Calu3 (cell line): ENCODE measurements at regions not wholly inside any gene's neighbourhood (a gene's known extent, or its start where the extent isn't known, plus 50 kb on each side); places are given as distances from the start of the nearest gene placed in this dataset.

Source experiments
- BruUV-seq: library from RNA; stranded (reverse); fragments of 400-500 nt; replicated peaks from 2 replicates; lab custom pipeline; 2021; lab: Mats Ljungman, UMichigan
- CTCF ChIA-PET: fragments of 300-600 bp; sonication (Branson Sonifier 250); formaldehyde crosslinking; loops from one replicate; lab custom pipeline; 2022; ENCODE audit warnings: antibody characterized with exemption; lab: Charles Lee
- DNase-seq: peaks from one replicate; pipeline ENCODE4 v3.0.0; 2022
- H3K27ac Mint-ChIP-seq: one replicate; pipeline ENCODE4 v1.8.0; 2022; ENCODE audit warnings: mixed read lengths; ENCODE audit not compliant: unreplicated experiment
- H3K27me3 Mint-ChIP-seq: one replicate; pipeline ENCODE4 v1.8.0; 2022; ENCODE audit warnings: mixed read lengths; ENCODE audit not compliant: unreplicated experiment
- H3K36me3 Mint-ChIP-seq: one replicate; pipeline ENCODE4 v1.8.0; 2022; ENCODE audit warnings: mild to moderate bottlenecking, moderate library complexity, mixed read lengths; ENCODE audit not compliant: insufficient read depth, unreplicated experiment
- H3K4me1 Mint-ChIP-seq: one replicate; pipeline ENCODE4 v1.8.0; 2022; ENCODE audit warnings: mild to moderate bottlenecking, low read depth, mixed read lengths; ENCODE audit not compliant: unreplicated experiment
- H3K4me3 Mint-ChIP-seq: one replicate; pipeline ENCODE4 v1.8.0; 2022; ENCODE audit warnings: mild to moderate bottlenecking, low read depth, moderate library complexity, mixed read lengths; ENCODE audit not compliant: unreplicated experiment
- H3K9me3 Mint-ChIP-seq: one replicate; pipeline ENCODE4 v1.8.0; 2022; ENCODE audit warnings: low read depth, mixed read lengths; ENCODE audit not compliant: unreplicated experiment
- intact Hi-C: fragments of 100-400 bp; cut with micrococcal nuclease; formaldehyde crosslinking; loops from one replicate; pipeline ENCODE4 v1.10.0; 2022; ENCODE audit not compliant: unreplicated experiment
- TF ChIP-seq, protein P1 (sequence below): fragments of 200-600 bp; IDR thresholded peaks from one replicate; pipeline ENCODE4 v1.8.0; 2022; ENCODE audit warnings: antibody characterized with exemption; ENCODE audit not compliant: unreplicated experiment

DNA sequence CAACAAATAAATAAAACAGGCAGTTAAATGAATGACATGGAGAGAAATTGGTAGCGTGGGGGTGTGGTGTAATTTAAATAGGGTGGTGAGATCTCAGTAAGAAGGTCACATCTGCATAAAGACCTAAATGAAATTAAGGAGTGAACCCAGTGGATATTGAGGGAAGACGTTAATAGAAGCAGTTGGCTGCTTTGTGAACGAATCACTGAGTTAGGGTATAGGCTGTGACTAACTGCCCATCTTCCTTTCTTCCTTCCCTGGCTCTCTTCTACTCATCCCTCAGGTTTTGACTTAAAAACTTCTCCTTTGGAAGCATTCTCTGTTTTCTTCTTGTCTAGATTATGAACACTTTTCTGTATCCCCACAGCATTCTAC, 64.7 kb downstream of the BTG1 start:
- no peaks in the 10 kb centered on the region for H3K27me3 Mint-ChIP-seq
- BruUV-seq: no TSS peak
- CTCF ChIA-PET: no interaction called here
- H3K4me1 Mint-ChIP-seq: peaks cover 73% of the 10 kb centered on the region
- no peaks in the 10 kb centered on the region for H3K9me3 Mint-ChIP-seq
- peak overlapping the region; percentile 1 for H3K4me3 Mint-ChIP-seq
- TF ChIP-seq, protein P1, sequence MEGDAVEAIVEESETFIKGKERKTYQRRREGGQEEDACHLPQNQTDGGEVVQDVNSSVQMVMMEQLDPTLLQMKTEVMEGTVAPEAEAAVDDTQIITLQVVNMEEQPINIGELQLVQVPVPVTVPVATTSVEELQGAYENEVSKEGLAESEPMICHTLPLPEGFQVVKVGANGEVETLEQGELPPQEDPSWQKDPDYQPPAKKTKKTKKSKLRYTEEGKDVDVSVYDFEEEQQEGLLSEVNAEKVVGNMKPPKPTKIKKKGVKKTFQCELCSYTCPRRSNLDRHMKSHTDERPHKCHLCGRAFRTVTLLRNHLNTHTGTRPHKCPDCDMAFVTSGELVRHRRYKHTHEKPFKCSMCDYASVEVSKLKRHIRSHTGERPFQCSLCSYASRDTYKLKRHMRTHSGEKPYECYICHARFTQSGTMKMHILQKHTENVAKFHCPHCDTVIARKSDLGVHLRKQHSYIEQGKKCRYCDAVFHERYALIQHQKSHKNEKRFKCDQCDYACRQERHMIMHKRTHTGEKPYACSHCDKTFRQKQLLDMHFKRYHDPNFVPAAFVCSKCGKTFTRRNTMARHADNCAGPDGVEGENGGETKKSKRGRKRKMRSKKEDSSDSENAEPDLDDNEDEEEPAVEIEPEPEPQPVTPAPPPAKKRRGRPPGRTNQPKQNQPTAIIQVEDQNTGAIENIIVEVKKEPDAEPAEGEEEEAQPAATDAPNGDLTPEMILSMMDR: no peak
- no peaks in the 10 kb centered on the region for H3K36me3 Mint-ChIP-seq
- intact Hi-C loops: no loop called here
- peak overlapping the region; percentile 64 for H3K27ac Mint-ChIP-seq
- no peak for DNase-seq

DNA sequence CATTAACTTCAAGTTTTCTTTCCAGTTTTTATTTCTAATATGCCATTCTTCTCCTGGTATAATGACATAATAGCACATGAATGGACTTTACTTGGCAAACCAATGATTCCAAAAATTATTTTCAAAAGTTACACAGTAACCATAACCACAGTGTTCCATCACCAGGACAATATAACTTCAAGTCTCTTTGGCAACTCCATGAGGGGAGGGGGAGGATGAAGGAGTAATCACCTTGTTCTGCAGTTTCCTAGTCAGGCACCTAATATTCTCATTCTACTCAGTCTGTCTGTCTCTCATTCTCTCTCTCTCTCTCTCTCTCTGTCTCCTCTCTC, 66.6 kb downstream of the BTG1 start:
- intact Hi-C loops: loop anchor here (5.0 to 10.0 kb wide), 2 partner anchors 468 to 494 kb away; no protein-coding TSS in a partner anchor
- Mint-ChIP-seq H3K27me3 (no peaks in the 10 kb centered on the region), H3K9me3 (no peaks in the 10 kb centered on the region), H3K27ac (peak overlapping the region; percentile 75), H3K4me1 (peaks cover 80% of the 10 kb centered on the region), H3K36me3 (no peaks in the 10 kb centered on the region), H3K4me3 (no peak overlapping the region)
- CTCF ChIA-PET: no interaction called here
- no TSS peak for BruUV-seq
- TF ChIP-seq, protein P1: no peak
- DNase-seq: no peak

DNA sequence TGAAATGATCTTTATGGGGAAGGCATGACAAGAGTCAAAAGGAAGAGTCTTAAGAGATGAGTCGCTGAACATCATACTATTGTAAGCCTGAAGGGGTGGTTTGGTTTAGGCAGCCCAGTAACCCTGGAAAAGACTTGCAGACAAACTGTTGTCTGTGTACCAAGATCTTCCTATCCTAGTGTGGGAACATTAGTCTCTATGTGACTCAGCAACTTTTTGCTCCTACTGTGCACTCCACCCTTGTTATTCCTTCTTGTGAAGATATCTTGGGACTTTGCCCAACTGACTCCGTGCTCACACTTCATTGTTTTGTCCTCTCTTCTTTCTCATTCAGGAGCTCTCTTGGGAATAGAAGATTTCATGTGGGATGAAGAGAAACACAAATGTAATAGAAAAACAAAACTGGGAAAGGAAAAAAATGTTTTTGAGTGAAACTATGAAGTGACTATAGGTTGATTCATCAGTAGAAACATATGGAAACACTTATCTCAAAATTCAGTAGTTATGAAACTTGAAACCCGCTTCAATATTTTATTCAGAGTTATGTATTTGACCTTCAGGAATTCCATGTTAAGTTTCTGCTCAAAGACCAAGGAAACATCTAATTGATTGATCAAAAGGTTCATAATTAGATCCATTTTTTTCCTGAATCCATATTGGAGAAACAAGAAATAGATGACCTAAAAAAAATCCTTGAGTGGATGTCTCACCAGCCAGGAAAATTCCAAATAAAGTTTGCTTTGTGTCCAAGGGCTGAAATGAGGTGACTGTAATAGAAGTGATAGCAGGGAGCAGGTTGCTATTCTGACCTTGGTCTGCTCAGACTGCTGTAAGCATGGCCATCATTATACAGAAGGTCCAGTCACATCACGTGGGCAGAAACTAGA, 67.2 kb downstream of the BTG1 start:
- BruUV-seq: no TSS peak
- no peak for DNase-seq
- Mint-ChIP-seq H3K9me3 (no peaks in the 10 kb centered on the region), H3K36me3 (no peaks in the 10 kb centered on the region), H3K27ac (peak overlapping the region; percentile 75), H3K4me3 (no peak overlapping the region), H3K27me3 (no peaks in the 10 kb centered on the region), H3K4me1 (peaks cover 80% of the 10 kb centered on the region)
- intact Hi-C loops: loop anchor here (5.0 to 10.0 kb wide), 2 partner anchors 469 to 494 kb away; no protein-coding TSS in a partner anchor
- TF ChIP-seq, protein P1: no peak
- CTCF ChIA-PET: no interaction called here

DNA sequence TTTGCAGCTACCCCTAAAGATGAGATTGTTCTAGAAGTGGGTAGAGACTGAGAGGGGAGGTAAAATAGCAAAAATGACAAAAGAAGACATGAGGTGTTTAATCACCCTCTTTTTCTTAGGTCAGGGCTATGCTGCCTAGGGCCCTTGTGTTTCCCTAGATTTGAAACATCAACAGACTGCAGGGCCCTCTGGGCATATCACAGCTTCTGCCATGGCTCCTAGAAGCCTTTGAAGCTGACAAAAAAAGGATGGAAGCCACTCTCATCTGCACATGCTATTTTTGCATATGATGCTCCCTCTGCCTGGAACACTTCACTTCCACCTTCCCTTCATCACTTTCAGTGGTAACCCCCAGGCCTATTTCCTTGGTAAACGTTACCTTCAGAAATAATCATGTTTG, 68.1 kb downstream of the BTG1 start:
- CTCF ChIA-PET: no interaction called here
- BruUV-seq: no TSS peak
- Mint-ChIP-seq H3K36me3 (no peaks in the 10 kb centered on the region), H3K9me3 (no peaks in the 10 kb centered on the region), H3K27me3 (no peaks in the 10 kb centered on the region), H3K4me3 (no peak overlapping the region), H3K27ac (peak overlapping the region; percentile 75), H3K4me1 (peaks cover 80% of the 10 kb centered on the region)
- TF ChIP-seq, protein P1: no peak
- intact Hi-C loops: loop anchor here (2.0 to 10.0 kb wide), 3 partner anchors 470 to 695 kb away; no protein-coding TSS in a partner anchor
- no peak for DNase-seq
